ENCODE measurements at regions not wholly inside any gene's neighbourhood (a gene's known extent, or its start where the extent isn't known, plus 50 kb on each side); places are given as distances from the start of the nearest gene placed in this dataset.
A peak's percentile ranks its signal among the peaks of the same experiment; 100 is the strongest.

GRCh38 chr6:147738516-147739162 is 230.1 kb downstream of the SAMD5 start:
- H3K23ac ChIP-seq (ENCODE audit: low read depth, low read length) = no peak overlapping the region
- no peak overlapping the region for H2BK120ac ChIP-seq (ENCODE audit: low read depth, low read length)
- intact Hi-C loops (cut with micrococcal nuclease) (no loop called here), in situ Hi-C loops (cut with MboI; ENCODE audit: low sequenced_read_pairs) (no loop called here), dilution Hi-C loops (cut with HindIII; ENCODE audit: low sequenced_read_pairs, unreplicated experiment) (no loop called here)
- DNase-seq (peak; percentile 27), ATAC-seq (ENCODE audit: low read depth) (no peak; the same call in 1 of the 2 replicates)
- H3K4me2 ChIP-seq (ENCODE audit: low read depth, low read length) = no peak overlapping the region
- TF ChIP-seq NFE2L2 (IDR thresholded peaks at IDR 0.05; ENCODE audit: low read depth, low read length) (no peak), FOS (IDR thresholded peaks at IDR 0.05; ENCODE audit: low read depth, low read length) (no peak), ELK1 (IDR thresholded peaks at IDR 0.05; ENCODE audit: borderline replicate concordance, low read depth, low read length) (no peak), SMC3 (IDR thresholded peaks at IDR 0.05; ENCODE audit: low read depth, low read length) (no peak), CTCF (conservative IDR thresholded peaks at IDR 0.05; ENCODE audit: low read depth, low read length) (no peak), RFX5 (IDR thresholded peaks at IDR 0.05; ENCODE audit: low read depth, low read length) (no peak), MAFK (IDR thresholded peaks at IDR 0.05; ENCODE audit: low read depth, low read length) (no peak)
- BruUV-seq (replicated peaks) = no TSS peak
- H4K20me1 ChIP-seq (ENCODE audit: insufficient read depth, low read length) = no peaks in the 10 kb centered on the region
- POLR2A ChIA-PET (ENCODE audit: unreplicated experiment) = no interaction called here
- no peak overlapping the region for H4K5ac ChIP-seq (ENCODE audit: low read depth, low read length)
- no CpG with 5 or more reads among the region's 3 CpGs for WGBS, 2 experiments (ENCODE audit: extremely low coverage in 2 of 2, insufficient read length in 1 of 2)
- H2BK20ac ChIP-seq (ENCODE audit: low read depth, low read length) = no peak overlapping the region
- no peak overlapping the region for H3K9ac ChIP-seq (ENCODE audit: low read depth, low read length)
- H3K56ac ChIP-seq (ENCODE audit: extremely low read depth, insufficient read depth, low read length) = no peak overlapping the region
- no peak overlapping the region for H2AK5ac ChIP-seq (ENCODE audit: low read depth, low read length)
- H3K36me3 ChIP-seq (ENCODE audit: control insufficient read depth, insufficient read depth, low read length) = no peaks in the 10 kb centered on the region
- no peak overlapping the region for H3K18ac ChIP-seq (ENCODE audit: low read depth, low read length)
- no peak overlapping the region for H4K8ac ChIP-seq (ENCODE audit: low read depth in 2 of 2, low read length in 2 of 2)
- H3K14ac ChIP-seq (replicated peaks; ENCODE audit: low read depth, low read length) = no peak overlapping the region
- no peaks in the 10 kb centered on the region; the same call in 1 of the 2 replicates for H3K27me3 ChIP-seq (ENCODE audit: control insufficient read depth, insufficient read depth, low read length)
- CTCF ChIA-PET = interaction anchor here (0.8 kb wide), 1 partner anchor 32 kb away, joined by 3 read pairs; no protein-coding TSS in a partner anchor
- H2AK9ac ChIP-seq (replicated peaks; ENCODE audit: low read depth, low read length, poor library complexity) = no peak overlapping the region
- no peak overlapping the region for H2AFZ ChIP-seq (replicated peaks; ENCODE audit: low read length, poor library complexity)
- no peaks in the 10 kb centered on the region for H3K79me1 ChIP-seq (ENCODE audit: low read depth in 1 of 2, low read length in 2 of 2)
- no peak overlapping the region for H4K91ac ChIP-seq (ENCODE audit: insufficient read depth, low read depth, low read length)
- H3K4me1 ChIP-seq (ENCODE audit: control insufficient read depth, insufficient read depth, low read length) = peaks cover 2% of the 10 kb centered on the region; the same call in 1 of the 2 replicates
- H2BK15ac ChIP-seq (ENCODE audit: low read depth, low read length) = no peak overlapping the region
- no peak overlapping the region for H2BK5ac ChIP-seq (ENCODE audit: low read depth, low read length, poor library complexity, severe bottlenecking)
- H3K9me1 ChIP-seq (ENCODE audit: insufficient read depth, low read length) = no peaks in the 10 kb centered on the region
- H3K4ac ChIP-seq (ENCODE audit: low read depth, low read length) = no peak overlapping the region
- no peak overlapping the region for H3K4me3 ChIP-seq (ENCODE audit: insufficient read depth, low read depth, low read length)
- H3K9me3 ChIP-seq (ENCODE audit: control insufficient read depth, insufficient read depth, low read length) = no peaks in the 10 kb centered on the region
- H3K27ac ChIP-seq (ENCODE audit: insufficient read depth, low read length) = no peak overlapping the region

Measured in IMR-90 (cell line).